Left forelimb (tissue), 1 donor: ENCODE measurements at regions not wholly inside any gene's neighbourhood (a gene's known extent, or its start where the extent isn't known, plus 50 kb on each side); places are given as distances from the start of the nearest gene placed in this dataset.
"Not testable (repeated sequence)": the region's sequence is repeated elsewhere in the genome, so short reads cannot be mapped to it uniquely, and the experiment has no call there.

Experiments used
- DNase-seq: peaks from one replicate; pipeline ENCODE4 v3.0.0-alpha.2; 2018; ENCODE audit warnings: low spot score

DNA sequence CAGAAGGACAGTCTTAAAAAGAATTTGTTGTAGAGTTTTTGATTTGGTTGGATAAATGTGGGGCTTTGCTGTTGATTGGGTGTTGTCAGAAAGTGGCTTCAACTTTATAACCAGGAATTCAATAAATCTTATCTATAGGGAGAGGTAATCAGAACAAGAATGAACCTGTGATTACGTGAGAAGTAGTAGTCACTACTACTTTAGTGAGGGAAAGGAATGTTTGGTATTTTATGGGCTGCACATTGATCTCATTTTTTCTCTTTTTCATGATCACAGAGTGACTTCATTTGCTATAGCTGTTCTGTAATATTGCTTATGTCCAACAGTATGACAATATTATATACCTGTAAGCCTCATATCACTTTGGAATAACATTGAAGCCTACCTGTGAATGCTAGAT, 485.2 kb upstream of the BCHE start:
- DNase-seq = no peak

- no peak for DNase-seq
Measured at GRCh38 chr3:166307756-166308350, 470.6 kb upstream of the BCHE start.

DNA sequence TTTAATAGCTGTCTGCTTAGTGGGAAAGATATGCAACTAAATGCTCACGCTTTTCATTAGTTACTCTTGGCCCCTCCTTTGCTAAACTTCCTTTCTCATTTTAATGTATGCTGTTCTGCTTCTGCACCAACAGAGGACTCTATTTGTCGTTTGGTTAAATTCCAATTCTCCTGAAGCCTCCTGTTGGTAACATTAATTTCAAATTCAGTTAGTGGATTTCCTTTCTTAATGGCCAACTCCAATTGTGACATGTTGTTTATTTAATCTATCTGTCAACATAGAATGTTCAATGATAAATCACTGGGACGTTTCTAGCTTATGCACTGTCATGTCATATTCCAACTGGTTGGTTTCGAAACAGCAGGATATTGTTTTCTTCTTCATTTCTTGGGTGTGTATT, 467.4 kb upstream of the BCHE start:
- no peak for DNase-seq

DNA sequence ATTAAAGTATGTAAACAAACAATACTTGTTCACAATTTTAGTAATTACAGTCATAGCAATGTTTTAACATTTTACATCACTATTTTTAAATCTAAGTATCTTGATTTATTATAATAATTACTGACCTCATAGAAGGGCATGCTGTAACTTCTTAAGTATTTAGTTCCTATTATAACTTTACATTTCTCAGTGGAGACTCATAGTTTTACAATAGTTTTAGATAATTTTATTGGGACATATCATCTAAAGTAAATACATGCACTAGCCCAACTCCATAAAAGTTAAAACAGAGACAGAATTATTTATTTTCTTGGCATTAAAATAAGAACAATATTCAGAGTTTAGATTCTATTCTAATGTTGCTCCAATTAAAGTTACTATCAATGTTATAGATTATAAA, 466.5 kb upstream of the BCHE start:
- DNase-seq = no peak

DNA sequence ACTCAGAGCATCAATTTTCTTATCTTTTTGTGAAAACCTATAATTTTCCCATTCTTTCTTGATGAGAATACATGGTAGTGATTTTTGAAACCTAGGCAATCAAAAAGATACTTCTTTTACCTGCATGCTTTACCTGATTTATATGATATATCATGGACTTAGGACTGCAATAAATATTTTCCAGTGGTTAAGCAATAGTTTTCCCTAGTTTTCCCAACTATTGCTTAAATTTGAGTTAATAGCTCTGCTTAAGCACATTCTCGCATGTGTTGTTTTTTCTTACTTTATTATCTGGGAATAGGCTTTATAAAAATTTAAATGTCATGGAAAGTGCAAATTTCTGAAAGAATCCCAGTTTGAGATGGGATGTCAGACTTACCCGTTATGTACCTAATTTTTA, 465.1 kb upstream of the BCHE start:
- DNase-seq = no peak

GRCh38 chr3:166296179-166296783, 459.1 kb upstream of the BCHE start:
- DNase-seq = no peak

- DNase-seq = no peak
Measured at GRCh38 chr3:166291186-166291955, 454.1 kb upstream of the BCHE start.

DNA sequence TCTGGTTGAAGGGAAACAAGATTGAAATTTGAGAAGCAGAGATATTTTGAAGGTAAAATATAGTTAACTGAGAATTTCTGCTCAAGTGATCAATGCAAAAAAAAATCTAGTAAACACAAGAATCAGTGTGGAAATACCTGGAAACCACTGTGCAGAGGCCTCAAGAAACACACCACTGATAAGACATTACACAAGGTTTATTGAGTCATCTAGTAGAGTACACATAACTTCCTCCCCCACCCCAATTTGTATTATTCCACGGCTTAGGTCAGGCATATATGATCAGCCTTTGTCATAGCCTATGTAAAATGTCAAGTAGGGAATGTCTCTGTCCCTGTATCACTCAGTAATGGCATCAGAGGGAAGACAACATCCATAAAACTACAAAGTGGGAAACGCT, 447.8 kb upstream of the BCHE start:
- no peak for DNase-seq

DNA sequence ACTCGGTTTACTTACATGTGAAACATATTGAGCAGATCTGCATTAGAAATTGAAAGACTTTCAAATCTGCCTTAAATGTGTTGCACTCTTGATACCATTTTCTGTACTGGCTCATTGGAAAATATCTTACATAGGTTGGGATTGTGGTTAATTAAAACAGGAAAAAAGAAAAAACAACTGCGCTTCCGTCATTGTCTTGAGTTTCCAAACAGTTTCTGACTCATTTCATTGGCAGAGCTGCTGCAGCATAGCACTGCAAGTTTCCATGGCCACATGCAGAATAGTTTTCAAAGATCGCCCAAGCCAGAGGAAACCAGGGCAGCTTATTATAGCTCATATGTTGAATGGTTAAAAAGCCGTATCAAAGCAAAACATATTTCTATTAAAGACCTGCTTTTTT, 446.6 kb upstream of the BCHE start:
- DNase-seq = no peak

DNA sequence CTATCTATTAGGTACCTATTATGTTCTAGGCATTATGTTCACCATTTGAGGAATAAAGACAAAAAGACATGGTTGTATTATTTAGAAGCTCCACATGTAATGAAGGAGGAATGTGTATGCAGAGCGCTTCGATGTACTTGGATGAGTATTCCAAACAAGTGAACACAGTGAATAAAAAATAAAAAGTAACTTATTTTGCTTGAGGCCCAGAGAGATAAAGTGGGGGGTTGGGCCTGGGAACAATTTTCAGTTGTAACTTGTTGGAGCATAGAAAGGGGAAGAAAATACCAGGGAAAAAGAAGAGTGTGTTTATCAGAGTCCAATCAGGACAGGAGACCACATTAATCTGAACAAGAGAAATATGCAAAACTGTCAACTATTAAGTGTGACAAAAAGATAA, 445.7 kb upstream of the BCHE start:
- no peak for DNase-seq

- DNase-seq = no peak
Measured at GRCh38 chr3:166279636-166280035, 442.4 kb upstream of the BCHE start.

GRCh38 chr3:166275024-166275390, 437.8 kb upstream of the BCHE start:
- no peak for DNase-seq

DNA sequence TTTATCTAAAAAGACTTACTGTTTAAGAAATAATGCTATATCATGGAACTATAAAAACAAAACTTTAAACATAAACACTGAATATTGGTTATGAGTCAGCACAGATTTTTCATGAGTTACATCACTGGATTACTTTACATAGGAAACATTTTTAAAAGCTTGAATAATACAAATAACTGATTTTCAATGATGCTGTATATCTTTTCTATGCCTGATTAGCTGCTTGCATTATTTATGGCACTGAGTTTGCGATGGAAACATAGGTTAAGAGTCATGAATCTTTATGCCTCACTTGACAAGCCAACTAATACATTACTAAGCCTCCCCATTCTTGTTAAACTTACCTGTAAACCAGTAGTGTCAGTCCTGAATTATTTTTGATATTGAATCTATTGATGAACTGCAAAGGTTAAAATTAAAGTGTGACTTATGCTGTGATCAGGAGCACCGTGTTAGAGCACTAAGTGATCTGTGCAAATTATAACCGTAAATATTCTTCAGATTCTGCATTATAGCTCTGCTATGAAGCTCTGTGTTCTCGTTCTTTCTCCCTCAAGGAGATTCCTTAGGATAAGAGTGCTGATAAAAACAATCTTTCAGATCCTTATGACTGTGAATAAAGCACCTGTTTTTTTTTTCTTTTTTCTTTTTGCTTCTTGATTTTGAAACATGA, 437.3 kb upstream of the BCHE start:
- no peak for DNase-seq

- no peak for DNase-seq
Measured at GRCh38 chr3:166270429-166270828, 433.2 kb upstream of the BCHE start.

GRCh38 chr3:166265153-166265552, 427.9 kb upstream of the BCHE start:
- no peak for DNase-seq

- DNase-seq = no peak
Measured at GRCh38 chr3:166263460-166263859, 426.2 kb upstream of the BCHE start.

DNA sequence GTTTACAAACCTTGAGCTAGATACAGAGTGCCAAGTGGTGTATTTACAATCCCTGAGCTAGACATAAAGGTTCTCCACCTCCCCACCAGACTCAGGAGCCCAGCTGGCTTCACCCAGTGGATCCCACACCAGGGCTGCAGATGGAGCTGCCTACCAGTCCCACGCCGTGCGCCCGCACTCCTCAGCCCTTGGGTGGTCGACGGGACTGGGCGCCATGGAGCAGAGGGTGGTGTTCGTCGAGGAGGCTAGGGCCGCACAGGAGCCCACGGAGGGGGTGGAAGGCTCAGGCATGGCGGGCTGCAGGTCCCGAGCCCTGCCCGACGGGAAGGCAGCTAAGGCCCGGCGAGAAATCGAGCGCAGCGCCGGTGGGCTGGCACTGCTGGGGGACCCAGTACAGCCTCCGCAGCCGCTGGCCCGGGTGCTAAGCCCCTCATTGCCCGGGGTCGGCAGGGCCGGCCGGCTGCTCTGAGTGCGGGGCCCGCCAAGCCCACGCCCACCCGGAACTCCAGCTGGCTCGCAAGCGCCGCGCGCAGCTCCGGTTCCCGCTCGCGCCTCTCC, 421.1 kb upstream of the BCHE start:
- not testable (repeated sequence) for DNase-seq

GRCh38 chr3:166257715-166258114, 420.5 kb upstream of the BCHE start:
- DNase-seq = no peak

DNA sequence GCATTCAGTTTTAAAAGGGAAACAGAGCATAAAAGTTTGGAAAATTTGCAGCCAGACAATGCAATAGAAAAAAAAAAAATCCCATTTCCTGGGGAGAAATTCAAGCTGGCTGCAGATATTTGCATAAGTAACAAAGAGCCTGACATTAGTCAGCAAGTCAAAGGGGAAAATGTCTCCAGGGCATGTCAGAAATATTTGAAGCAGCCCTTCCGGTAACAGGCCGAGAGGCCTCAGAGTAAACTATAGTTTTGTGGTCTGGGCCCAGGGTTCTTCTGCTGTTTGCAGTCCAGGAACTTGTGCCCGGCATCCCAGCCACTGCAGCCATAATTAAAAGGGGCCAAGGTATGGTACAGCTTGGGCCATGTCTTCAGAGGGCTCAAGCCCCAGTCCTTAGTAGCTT, 411.6 kb upstream of the BCHE start:
- DNase-seq = no peak

DNA sequence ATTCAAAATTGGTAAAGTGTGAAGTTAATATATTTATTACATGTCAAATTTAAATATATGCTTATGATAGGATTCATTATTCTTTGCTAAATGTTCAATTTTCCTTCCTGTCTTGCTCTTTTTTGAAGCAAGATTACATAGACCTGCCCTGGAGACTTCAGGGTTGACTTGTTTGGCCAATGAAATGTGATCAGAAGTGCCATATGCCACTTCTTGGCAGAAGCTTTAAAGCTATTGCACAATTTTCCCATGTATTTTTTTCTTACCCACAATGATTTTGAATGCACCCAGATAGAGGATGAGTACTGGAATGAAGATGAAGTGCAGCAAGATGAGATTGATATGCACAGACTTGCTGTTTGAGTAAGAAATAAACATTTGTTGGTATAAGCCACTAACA, 406.3 kb upstream of the BCHE start:
- DNase-seq = no peak

DNA sequence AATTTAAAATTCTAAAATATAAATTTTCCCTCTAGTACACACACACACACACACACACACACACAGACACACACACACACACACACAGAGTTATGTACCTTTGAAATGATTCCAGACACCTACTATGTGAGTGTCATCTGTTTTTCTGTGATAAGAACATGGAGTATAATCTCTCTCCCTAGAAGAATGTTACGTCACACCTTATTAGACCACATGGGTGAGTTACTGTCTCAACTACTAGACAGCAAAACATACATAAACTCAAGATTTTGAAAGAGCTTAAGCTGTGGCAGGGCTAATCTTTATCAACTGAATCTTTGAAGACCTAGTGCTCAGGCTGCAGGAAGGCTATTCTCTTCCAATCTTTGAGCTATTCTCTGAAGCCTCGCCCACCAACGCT, 385.9 kb upstream of the BCHE start:
- no peak for DNase-seq

GRCh38 chr3:166211451-166211850, 374.2 kb upstream of the BCHE start:
- DNase-seq = no peak

GRCh38 chr3:166209701-166210100, 372.5 kb upstream of the BCHE start:
- DNase-seq = no peak
